HL-60 (cell line): ENCODE measurements at regions not wholly inside any gene's neighbourhood (a gene's known extent, or its start where the extent isn't known, plus 50 kb on each side); places are given as distances from the start of the nearest gene placed in this dataset.

Experiments used
- POLR2AphosphoS5 ChIP-seq: IDR thresholded peaks from 2 replicates; pipeline ENCODE4 v1.6.1; 2012; ENCODE audit warnings: low read depth
- TF ChIP-seq, protein P1 (sequence below): IDR thresholded peaks from one replicate; pipeline ENCODE4 v1.5.1; 2011; ENCODE audit warnings: low read length, control low read depth, inconsistent platforms; ENCODE audit not compliant: insufficient read depth

DNA sequence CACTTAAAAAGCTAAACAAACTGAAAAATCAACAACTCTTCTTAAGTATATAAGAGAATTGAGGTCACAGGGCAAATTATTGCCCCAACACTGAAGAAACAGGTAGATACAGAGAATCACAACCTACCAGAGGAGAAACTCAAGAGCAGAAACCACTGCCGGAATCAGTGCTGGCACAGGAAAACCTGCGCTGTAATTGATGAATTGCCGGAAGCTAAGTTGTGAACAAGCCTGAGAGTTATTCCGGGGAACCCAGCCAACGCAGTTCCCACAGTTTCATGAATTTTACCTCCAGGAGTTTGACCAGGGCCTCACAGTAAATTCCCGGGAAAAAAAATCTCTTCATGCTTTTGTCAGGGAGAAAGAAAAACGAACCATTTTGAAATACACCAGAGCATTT lies 657.1 kb upstream of the BRINP3 start:
- TF ChIP-seq, protein P1, sequence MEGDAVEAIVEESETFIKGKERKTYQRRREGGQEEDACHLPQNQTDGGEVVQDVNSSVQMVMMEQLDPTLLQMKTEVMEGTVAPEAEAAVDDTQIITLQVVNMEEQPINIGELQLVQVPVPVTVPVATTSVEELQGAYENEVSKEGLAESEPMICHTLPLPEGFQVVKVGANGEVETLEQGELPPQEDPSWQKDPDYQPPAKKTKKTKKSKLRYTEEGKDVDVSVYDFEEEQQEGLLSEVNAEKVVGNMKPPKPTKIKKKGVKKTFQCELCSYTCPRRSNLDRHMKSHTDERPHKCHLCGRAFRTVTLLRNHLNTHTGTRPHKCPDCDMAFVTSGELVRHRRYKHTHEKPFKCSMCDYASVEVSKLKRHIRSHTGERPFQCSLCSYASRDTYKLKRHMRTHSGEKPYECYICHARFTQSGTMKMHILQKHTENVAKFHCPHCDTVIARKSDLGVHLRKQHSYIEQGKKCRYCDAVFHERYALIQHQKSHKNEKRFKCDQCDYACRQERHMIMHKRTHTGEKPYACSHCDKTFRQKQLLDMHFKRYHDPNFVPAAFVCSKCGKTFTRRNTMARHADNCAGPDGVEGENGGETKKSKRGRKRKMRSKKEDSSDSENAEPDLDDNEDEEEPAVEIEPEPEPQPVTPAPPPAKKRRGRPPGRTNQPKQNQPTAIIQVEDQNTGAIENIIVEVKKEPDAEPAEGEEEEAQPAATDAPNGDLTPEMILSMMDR, result no peak
- no peak for TF ChIP-seq POLR2AphosphoS5
